GM21367 (cell line): ENCODE measurements at regions not wholly inside any gene's neighbourhood (a gene's known extent, or its start where the extent isn't known, plus 50 kb on each side); places are given as distances from the start of the nearest gene placed in this dataset.
"Not testable (repeated sequence)": the region's sequence is repeated elsewhere in the genome, so short reads cannot be mapped to it uniquely, and the experiment has no call there.

Experiments
- ATAC-seq: cut with Tn5 transposase; IDR thresholded peaks from one replicate; pipeline ENCODE4 v1.9.1; 2021; ENCODE audit not compliant: unreplicated experiment

GRCh38 chr3:145482735-145483134 is 678.2 kb downstream of the PLOD2 start:
- not testable (repeated sequence) for ATAC-seq

GRCh38 chr3:145483992-145484391 is 677.0 kb downstream of the PLOD2 start:
- no peak for ATAC-seq

DNA sequence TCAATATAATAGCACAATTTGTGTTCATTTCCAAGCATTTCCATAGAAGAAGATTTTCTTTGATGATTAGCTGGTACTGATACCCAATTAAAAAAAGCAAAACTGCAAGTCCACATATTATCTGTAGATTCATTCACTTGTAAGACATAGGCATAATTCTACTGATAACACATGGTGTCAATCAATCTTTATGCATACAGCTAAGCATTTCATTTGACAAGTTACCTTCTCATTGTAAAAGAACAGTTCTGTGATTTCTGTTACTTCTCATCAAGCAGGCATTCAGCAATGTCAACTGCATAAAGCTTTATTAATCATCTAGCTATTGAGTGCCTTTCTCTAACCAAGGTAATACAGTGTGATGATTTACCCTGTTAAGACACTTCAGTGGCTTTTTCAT is 672.0 kb downstream of the PLOD2 start:
- no peak for ATAC-seq

GRCh38 chr3:145490088-145491048 is 670.6 kb downstream of the PLOD2 start:
- ATAC-seq, result no peak

DNA sequence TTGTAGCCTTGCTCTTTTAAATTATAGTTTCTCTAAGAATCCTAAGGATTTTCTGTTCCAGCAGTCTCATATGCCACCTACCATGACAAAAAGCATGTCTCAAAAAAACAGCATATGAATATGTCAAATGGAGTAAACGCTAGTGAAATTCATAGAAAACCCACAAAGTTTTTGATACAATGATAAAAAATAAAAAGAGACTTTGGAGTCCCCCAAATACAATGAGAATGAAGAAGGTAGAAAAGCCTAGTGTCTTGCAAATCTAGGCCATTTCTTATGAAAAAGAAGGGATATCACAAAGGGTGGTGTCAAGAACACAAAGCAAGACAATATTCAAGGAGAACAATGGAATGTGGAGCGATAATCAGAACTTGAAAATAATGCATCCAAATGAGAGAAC is 668.5 kb downstream of the PLOD2 start:
- ATAC-seq, result no peak

DNA sequence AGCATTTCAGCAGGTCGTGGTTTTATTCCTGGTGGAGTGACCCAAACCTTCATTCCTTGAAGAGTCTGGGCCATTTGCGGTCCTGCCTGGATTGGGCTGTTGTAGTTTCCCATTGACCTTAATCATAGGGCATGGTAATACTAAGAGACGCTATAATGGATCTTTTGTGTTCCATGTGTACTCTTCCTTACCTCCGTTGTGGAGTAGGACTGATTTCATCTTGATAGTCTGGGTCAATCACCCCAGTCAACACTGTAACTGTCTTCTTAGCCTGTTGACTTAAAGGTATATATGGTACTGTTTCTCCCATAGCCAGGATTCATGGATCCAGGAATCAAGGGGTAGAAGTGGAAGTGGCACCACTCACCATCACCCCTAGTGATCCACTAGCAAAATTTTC is 643.6 kb downstream of the PLOD2 start:
- not testable (repeated sequence) for ATAC-seq

DNA sequence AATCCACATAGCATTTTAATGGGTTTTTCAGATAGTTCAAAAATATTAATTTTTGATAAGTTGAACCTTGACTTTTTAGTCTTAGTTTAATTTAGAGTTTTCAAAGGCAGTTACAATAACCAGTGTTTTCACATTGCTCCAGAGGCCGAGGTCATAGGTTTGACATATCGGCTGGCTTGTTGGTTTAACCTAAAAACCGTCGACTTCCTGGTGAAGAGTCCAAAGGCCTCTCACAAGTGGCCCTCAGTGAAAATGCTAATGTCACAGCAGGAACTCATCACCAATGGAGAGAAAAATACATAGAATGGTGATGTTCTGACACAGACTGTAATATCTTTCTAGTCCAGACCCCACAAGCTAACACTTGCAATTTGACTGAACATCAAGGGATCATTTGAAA is 642.3 kb downstream of the PLOD2 start:
- no peak for ATAC-seq

DNA sequence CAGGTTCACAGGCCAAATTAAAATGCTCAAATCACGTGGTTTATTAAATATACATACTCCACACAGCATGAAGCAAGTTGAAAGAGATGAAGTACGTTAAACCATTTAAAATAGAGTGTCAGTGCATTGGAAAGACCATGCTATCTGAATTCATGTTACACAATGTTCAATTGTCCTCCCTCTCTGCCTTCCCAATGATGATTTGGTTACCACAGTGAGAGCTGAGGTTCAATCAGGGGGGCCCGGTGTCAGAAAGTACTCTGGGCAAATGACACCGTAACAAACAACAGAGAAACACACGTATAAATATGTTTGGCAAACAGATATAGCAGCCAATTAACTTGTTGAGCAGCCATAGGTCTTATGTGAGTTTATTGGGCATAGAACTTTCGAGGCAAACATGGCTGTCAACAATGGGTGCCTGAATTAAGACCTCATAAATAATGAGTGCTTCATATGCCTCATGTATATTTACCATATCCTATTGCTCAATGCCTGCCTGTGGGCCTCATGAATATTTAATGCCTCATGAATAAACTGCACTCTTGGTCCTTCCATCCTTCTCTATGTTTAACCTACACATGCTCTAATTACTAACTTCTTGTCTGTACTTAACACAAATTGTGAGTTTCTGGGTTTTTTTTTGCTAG is 641.5 kb downstream of the PLOD2 start:
- no peak for ATAC-seq

DNA sequence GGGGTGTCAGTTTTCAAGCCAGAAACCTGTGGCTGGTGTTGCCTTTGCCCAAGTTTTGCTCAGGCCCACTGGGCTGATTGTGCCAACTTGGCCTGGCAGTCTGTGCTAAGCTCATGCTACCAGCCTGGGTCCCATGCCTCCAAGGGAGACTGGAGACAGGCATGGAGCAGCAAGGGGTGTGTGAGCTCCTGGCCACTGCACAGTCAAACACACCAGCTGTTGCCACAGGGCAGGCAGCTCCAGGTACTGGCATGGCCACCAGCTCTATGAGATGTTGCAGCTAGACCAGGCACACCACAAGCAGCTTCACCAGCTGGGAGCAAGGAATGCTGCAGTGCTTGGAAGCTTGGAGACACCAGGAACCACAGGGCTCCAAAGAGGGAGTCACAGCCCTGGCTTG is 638.8 kb downstream of the PLOD2 start:
- ATAC-seq, result no peak

- no peak for ATAC-seq
Measured at GRCh38 chr3:145522893-145523651, 637.9 kb downstream of the PLOD2 start.

DNA sequence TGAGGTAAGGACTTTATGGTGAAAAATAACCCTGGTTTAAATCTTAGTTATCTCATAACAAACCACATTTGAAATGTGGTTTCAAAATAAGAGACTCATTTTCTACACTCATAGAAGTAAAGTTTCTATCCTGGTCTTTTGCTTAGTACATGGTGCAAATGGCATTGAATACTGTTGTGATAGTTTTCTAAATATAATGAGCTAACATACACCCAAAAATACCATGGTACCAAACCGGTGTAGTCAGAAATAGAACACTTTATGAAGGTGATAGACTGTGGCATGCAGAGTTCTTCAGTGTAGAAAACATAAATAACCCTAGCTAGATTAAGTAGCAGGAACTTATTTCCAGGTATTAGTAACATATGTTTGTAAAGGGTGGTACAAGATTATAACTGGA is 629.4 kb downstream of the PLOD2 start:
- ATAC-seq, result no peak

DNA sequence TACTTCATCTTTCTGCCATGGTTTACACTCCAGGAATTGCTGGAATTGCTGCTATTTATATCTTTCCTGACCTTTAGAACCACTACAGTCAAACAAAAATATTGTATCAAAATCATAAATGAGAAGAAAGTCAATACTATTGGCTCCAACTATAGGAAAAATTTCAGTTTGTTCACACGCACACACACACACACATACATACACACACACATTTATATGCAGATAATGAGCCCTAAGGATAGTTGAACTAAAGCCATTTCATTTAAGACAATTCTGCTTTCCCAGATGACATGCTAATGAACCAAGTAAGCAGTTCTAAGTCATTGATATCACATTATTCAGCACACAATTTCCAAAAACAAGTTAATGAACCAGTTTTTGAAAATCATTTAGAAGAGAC is 627.3 kb downstream of the PLOD2 start:
- no peak for ATAC-seq

DNA sequence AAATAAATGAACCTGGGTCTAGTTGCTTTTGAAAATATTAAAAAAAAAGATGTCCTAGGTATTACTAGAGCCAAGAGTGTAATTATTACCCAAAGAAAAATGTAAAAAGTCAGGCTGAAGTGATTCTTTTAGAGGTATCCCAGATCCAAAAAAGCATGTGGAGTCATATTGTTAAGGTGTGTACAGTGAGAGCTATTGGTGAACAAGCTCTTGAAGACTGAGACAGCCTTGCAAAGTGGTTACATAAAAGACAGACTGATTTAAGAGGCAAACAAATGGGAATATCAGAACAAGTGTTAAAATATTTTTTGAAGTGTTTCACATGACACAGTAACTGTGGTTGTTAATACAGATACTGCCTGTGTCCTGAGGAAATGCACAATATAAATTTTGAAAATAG is 624.5 kb downstream of the PLOD2 start:
- ATAC-seq, result no peak

DNA sequence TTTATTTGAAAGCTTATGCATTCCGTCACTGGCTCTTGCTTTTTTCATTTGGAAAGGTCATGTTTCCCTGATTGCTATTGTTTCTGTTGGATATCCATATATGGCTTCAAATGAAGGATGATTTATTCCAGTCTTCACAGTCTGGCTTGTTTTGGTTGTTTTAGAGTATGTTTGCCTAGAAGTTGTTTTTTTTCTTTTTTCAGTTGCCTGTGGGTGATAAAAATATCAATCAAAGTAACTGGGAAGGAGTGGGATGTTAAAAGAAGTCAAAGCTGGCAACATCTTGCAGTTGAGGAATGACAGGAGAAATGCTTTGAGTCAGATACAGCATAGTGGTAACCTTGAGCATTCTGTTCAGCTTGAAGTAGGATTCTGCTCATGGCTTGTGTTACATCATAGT is 610.5 kb downstream of the PLOD2 start:
- no peak for ATAC-seq

GRCh38 chr3:145557405-145557804 is 603.6 kb downstream of the PLOD2 start:
- no peak for ATAC-seq

GRCh38 chr3:145578471-145578870 is 582.5 kb downstream of the PLOD2 start:
- ATAC-seq, result no peak

DNA sequence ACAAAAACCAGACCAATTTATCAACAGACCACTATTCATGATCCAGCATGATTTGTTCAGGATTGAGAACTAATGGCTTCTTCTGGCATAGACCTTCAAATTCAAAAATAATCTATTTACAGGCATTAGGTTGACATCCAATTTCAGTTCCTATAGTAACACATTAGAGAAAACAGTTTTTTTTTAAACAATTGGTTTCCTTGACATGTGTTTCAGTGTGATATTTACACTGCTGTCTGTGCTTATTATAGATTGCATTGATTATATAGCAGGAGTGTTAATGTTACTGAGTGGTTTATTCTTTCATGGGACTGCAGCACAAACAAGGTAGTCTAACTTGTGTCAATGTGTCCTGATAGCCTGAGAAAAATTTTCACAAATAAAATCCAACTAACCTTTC is 579.3 kb downstream of the PLOD2 start:
- ATAC-seq, result no peak

DNA sequence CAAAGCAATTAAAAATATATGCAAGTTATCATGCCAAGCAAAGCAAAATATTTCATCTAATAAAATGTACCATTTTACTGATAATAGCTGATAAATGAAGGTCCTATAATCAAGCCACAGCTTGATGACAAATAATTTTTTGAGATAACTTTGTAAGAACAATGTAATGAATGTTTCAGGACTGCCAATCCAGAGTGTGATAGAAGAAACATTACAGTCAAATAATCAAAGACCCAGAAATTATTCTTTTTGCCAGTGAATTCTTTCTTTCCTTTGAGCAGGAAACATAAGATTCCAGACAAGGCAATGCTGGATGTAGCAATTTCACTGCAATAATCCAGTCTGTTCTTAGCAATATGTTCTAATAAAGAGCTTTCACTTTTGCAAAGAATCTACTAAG is 556.1 kb downstream of the PLOD2 start:
- ATAC-seq, result no peak

DNA sequence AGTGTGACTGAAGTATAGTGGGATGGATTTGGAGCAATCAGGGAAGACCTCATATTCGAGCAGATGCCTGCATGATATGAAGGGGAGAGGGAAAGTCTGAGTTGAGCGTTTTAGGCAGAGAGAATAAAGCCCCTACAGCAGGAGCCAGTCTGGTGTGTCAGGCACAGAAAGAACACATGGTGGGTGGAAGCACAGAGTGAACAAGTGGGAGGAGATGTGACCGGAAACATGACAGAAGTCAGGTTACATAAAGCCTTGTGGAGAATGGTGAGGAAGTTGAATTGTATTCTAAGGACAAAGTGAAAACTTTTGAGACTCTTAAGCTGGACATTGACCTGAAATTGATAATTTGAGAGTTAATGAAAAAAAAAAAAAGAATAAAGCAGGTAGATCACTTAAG is 541.0 kb downstream of the PLOD2 start:
- ATAC-seq, result no peak

DNA sequence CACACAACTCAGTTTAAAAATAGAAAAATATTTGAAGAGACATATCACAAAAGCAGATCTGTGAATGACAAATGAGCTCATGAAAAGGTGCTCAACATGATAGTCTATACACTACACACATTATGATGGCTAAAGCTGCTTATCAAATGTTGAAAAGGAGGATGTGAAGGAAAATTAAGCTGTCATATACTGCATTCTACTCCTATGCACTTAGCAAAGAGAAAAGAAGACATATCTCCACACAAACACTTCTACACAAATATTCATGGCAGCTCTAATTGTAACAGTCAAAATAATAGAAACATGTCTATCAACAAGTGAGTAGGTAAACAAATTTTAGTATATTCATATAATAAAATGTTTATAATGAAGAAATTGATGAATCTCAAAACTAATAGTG is 540.5 kb downstream of the PLOD2 start:
- no peak for ATAC-seq

GRCh38 chr3:145623349-145623748 is 537.6 kb downstream of the PLOD2 start:
- no peak for ATAC-seq

DNA sequence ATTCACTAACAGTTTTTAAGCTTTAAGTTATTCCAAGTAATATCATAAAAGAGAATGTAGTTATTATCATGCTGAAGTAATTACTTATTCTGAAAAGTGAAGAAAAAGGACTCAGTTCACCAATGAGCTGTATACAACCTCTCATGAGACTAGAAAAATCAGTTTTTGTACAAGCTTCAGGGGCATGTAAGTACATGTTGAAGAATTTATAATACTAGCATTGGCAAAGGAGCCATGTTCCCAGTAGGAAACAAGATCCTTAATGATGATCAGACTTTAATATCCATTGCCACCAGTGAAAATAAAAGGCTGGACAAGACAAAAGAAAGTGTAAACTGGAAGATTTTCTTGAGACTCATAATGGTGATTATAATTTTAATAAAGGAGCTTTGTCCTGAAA is 532.8 kb downstream of the PLOD2 start:
- ATAC-seq, result no peak
